Subcutaneous abdominal adipose tissue (tissue), 5 donors: ENCODE measurements at regions not wholly inside any gene's neighbourhood (a gene's known extent, or its start where the extent isn't known, plus 50 kb on each side); places are given as distances from the start of the nearest gene placed in this dataset.

ENCODE experiments used
- H3K27ac ChIP-seq: one replicate; pipeline ENCODE4 v1.7.0; 2013; ENCODE audit warnings: low read depth, mild to moderate bottlenecking, inconsistent platforms, low read length, moderate library complexity
- H3K27me3 ChIP-seq, 5 donors: one replicate each; pipeline ENCODE4 v1.7.0; 2013; ENCODE audit warnings: low read length in 5 of 5, inconsistent platforms in 1 of 5; ENCODE audit not compliant: control insufficient read depth in 5 of 5, insufficient read depth in 4 of 5
- H3K36me3 ChIP-seq, 5 donors: one replicate each; pipeline ENCODE4 v1.7.0; 2013; ENCODE audit warnings: low read length in 5 of 5; ENCODE audit not compliant: control insufficient read depth in 5 of 5, insufficient read depth in 5 of 5
- H3K4me1 ChIP-seq, 5 donors: one replicate each; pipeline ENCODE4 v1.7.0; 2013; ENCODE audit warnings: low read length in 5 of 5, mild to moderate bottlenecking in 3 of 5, moderate library complexity in 1 of 5; ENCODE audit not compliant: control insufficient read depth in 5 of 5, insufficient read depth in 5 of 5
- H3K4me3 ChIP-seq, 5 donors: one replicate each; pipeline ENCODE4 v1.7.0; 2013; ENCODE audit warnings: low read length in 5 of 5, low read depth in 1 of 5
- H3K9ac ChIP-seq, 5 donors: one replicate each; pipeline ENCODE4 v1.7.0; 2013; ENCODE audit warnings: low read length in 5 of 5, mild to moderate bottlenecking in 4 of 5, moderate library complexity in 3 of 5
- H3K9me3 ChIP-seq, 5 donors: one replicate each; pipeline ENCODE4 v1.7.0; 2013; ENCODE audit warnings: low read length in 5 of 5; ENCODE audit not compliant: control insufficient read depth in 5 of 5
- donor health status: healthy.
- donor health status: healthy.
- donor health status: healthy.
- donor health status: healthy.
- donor health status: healthy.

DNA sequence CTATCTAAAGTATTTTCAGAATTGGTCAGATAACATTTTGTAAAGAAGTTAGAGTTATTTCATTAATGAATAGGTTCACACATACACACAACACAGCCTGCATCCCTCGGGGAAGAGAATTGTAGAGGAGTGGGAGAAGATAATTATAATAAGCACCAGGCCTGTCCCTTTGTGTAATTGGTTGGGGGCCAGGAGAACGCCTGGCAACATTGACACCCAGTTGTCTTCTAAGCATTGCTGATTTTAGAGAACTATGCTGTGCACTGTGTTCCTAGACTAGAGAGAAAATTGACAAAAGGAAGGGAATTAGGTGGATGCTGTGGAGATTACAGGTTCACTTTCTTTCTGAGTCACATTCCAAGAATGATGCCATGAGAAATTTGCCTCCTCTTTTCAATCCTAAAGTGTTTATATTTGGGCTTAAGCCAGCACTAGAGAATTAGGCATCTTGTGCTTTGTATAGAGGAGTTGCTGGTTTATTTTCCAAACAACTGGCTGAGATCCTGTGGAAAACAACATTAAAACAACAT lies 247.6 kb downstream of the COX7C start:
- Histone ChIP-seq H3K4me1 (peaks cover 0 to 13% (median 0%) of the 10 kb centered on the region in 5 donors), H3K27me3 (no peaks in the 10 kb centered on the region), H3K9me3 (no peaks in the 10 kb centered on the region), H3K36me3 (no peaks in the 10 kb centered on the region), H3K9ac (no peak overlapping the region), H3K27ac (no peak overlapping the region), H3K4me3 (no peak overlapping the region)

DNA sequence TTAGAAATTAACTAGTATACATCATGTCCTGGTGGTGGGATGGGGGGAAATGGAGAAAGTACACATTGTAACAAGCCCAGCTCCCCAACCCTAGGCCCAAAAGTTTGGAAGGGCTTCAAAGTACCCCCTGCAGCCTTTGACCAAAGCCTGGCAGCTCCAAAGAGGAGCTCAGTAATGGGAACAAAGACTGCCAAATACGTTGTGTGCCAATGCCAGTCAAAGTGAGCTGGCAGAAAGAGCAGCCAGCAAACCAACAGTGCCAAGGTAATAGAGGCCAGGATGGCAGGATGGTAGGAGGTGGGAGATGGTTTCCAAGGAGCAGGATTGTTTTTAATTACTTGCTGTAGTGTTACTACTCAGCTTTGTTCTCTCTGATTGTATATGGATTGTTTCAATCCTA lies 248.3 kb downstream of the COX7C start:
- no peaks in the 10 kb centered on the region for H3K27me3 ChIP-seq
- no peak overlapping the region for H3K27ac ChIP-seq

GRCh38 chr5:86869268-86869667 lies 251.5 kb downstream of the COX7C start:
- H3K9ac ChIP-seq = no peak overlapping the region
- H3K9me3 ChIP-seq = no peaks in the 10 kb centered on the region
- H3K27ac ChIP-seq = no peak overlapping the region
- H3K4me1 ChIP-seq = peaks cover 0 to 3% (median 0%) of the 10 kb centered on the region in 5 donors
- no peaks in the 10 kb centered on the region for H3K27me3 ChIP-seq
- H3K4me3 ChIP-seq = no peak overlapping the region
- no peaks in the 10 kb centered on the region for H3K36me3 ChIP-seq

More for the DNA sequence above, 248.3 kb downstream of the COX7C start:
- no peak overlapping the region for H3K4me3 ChIP-seq
- H3K9ac ChIP-seq = no peak overlapping the region
- H3K36me3 ChIP-seq = no peaks in the 10 kb centered on the region
- H3K4me1 ChIP-seq = peaks cover 0 to 13% (median 0%) of the 10 kb centered on the region in 5 donors
- no peaks in the 10 kb centered on the region for H3K9me3 ChIP-seq

GRCh38 chr5:86875539-86875938 lies 257.8 kb downstream of the COX7C start:
- no peak overlapping the region for H3K4me3 ChIP-seq
- H3K27me3 ChIP-seq = no peaks in the 10 kb centered on the region
- H3K27ac ChIP-seq = no peak overlapping the region
- no peak overlapping the region for H3K9ac ChIP-seq
- no peaks in the 10 kb centered on the region for H3K4me1 ChIP-seq
- H3K9me3 ChIP-seq = no peaks in the 10 kb centered on the region
- no peaks in the 10 kb centered on the region for H3K36me3 ChIP-seq

DNA sequence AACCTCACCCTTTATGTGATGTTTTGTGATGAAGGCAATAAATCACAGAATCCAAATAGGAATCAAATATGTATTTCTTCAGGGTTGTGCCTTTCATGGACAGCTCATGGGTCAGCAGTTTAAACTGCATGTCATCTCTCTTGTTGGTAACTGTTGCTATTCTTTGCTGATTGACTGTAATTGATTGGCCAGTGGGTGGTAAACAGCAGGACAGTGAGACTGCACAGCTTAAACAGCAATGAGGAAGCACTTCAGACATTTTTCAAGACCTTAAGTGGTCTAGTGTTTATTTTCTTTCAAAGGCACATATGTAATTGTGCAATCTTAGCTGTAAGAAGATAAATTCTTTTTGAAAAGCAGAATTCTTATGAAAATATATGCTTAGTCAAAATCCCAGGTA lies 260.5 kb downstream of the COX7C start:
- no peaks in the 10 kb centered on the region for H3K9me3 ChIP-seq
- H3K9ac ChIP-seq = no peak overlapping the region
- no peak overlapping the region for H3K27ac ChIP-seq
- H3K4me1 ChIP-seq = no peaks in the 10 kb centered on the region
- no peaks in the 10 kb centered on the region for H3K27me3 ChIP-seq
- H3K4me3 ChIP-seq = no peak overlapping the region
- H3K36me3 ChIP-seq = no peaks in the 10 kb centered on the region

DNA sequence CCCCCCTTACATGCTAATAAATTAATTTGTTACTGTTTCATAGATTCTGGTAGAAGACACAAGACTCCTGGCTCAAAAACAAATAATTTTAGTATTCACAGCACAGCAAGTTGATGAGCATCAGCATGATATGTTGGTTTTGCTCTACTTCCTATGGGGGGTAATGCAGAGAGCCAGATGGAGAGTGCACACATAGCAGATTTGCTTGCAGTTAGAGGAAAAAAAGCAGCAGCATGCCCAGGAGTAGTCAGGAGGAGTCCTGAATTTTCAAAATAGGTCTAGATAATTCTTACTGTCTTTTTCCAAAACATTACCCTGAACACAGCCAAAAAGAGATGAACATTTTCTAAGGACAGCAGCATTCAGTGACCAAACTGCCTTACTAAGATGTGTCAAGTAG lies 261.3 kb downstream of the COX7C start:
- no peaks in the 10 kb centered on the region for H3K9me3 ChIP-seq
- no peaks in the 10 kb centered on the region for H3K27me3 ChIP-seq

GRCh38 chr5:86880344-86880743 lies 262.6 kb downstream of the COX7C start:
- no peak overlapping the region for H3K27ac ChIP-seq

More for the DNA sequence above, 261.3 kb downstream of the COX7C start:
- Histone ChIP-seq H3K27ac (no peak overlapping the region), H3K36me3 (no peaks in the 10 kb centered on the region), H3K4me3 (no peak overlapping the region), H3K4me1 (no peaks in the 10 kb centered on the region), H3K9ac (no peak overlapping the region)

GRCh38 chr5:86880785-86881492 lies 263.2 kb downstream of the COX7C start:
- no peaks in the 10 kb centered on the region for H3K4me1 ChIP-seq
- H3K27ac ChIP-seq = no peak overlapping the region
- no peak overlapping the region for H3K9ac ChIP-seq
- H3K27me3 ChIP-seq = no peaks in the 10 kb centered on the region
- H3K9me3 ChIP-seq = no peaks in the 10 kb centered on the region
- no peak overlapping the region for H3K4me3 ChIP-seq
- no peaks in the 10 kb centered on the region for H3K36me3 ChIP-seq

More at GRCh38 chr5:86880344-86880743, 262.6 kb downstream of the COX7C start:
- Histone ChIP-seq H3K36me3 (no peaks in the 10 kb centered on the region), H3K4me3 (no peak overlapping the region), H3K9ac (no peak overlapping the region), H3K9me3 (no peaks in the 10 kb centered on the region), H3K4me1 (no peaks in the 10 kb centered on the region), H3K27me3 (no peaks in the 10 kb centered on the region)

GRCh38 chr5:86881493-86882090 lies 263.9 kb downstream of the COX7C start:
- no peak overlapping the region for H3K27ac ChIP-seq
- H3K4me3 ChIP-seq = no peak overlapping the region
- no peaks in the 10 kb centered on the region for H3K36me3 ChIP-seq
- no peaks in the 10 kb centered on the region for H3K27me3 ChIP-seq
- no peak overlapping the region for H3K9ac ChIP-seq
- no peaks in the 10 kb centered on the region for H3K4me1 ChIP-seq
- no peaks in the 10 kb centered on the region for H3K9me3 ChIP-seq

GRCh38 chr5:86884608-86885007 lies 266.9 kb downstream of the COX7C start:
- Histone ChIP-seq H3K9ac (no peak overlapping the region), H3K4me1 (no peaks in the 10 kb centered on the region), H3K9me3 (no peaks in the 10 kb centered on the region), H3K27me3 (no peaks in the 10 kb centered on the region), H3K4me3 (no peak overlapping the region), H3K36me3 (no peaks in the 10 kb centered on the region), H3K27ac (no peak overlapping the region)
